ENCODE measurements at regions not wholly inside any gene's neighbourhood (a gene's known extent, or its start where the extent isn't known, plus 50 kb on each side); places are given as distances from the start of the nearest gene placed in this dataset.
"Not testable (repeated sequence)": the region's sequence is repeated elsewhere in the genome, so short reads cannot be mapped to it uniquely, and the experiment has no call there.

DNA sequence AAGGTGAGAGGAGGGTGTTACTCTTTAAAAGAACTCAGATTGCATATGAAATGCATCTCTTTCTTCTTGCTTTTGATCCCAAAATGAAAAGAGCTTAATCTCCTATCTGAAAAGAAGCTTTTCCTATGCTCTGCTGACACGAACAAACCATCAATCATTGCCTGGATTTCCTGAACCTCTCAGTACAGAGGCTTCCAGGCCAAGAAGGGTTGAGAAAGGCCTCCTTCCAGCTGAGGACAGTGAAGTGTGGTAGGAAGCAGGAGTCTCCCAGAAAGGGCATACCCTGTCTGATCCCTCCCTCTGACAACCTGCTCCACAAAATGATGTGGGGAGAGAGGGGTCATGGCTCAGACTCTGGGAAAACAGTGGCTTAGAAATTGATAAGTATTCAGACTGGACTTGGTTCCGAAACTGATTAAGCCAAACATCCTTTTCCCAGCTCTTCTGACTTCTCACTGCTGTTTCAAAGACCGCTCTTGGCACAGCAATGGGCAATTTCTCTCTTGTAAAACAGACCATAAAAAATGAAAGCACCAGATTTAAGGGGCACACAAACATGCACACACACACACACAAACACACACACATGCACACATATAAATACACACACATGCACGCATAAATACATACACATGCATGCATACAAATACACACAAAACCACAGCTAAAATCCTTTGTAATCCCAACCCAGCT lies 310.3 kb downstream of the SIPA1L2 start:
- H3K36me3 Mint-ChIP-seq = no peaks in the 10 kb centered on the region
- no peak overlapping the region for H3K27ac Mint-ChIP-seq
- no peak for DNase-seq
- no peaks in the 10 kb centered on the region for H3K4me1 Mint-ChIP-seq
- H3K9me3 Mint-ChIP-seq = no peaks in the 10 kb centered on the region
- H3K4me3 Mint-ChIP-seq = no peak overlapping the region
- peaks cover 3% of the 10 kb centered on the region for H3K27me3 Mint-ChIP-seq

DNA sequence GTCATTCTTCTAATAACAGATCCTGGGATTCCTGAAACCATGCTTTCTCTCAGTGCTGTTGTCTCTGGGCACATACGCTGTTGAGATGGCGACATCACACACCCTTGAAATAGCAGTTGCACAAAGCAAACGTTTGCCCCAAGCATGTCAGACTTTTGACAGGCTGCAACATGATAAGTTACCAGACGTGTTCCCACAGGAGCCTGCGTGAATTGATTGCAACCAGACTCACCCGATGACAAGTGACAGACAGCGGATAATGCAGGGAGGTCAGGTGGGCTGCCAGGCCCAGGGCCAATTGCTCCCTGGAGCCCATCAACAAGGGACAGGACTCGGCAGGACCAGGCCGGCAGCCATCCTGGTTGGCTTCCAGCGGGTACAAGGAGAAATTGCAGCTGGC lies 310.9 kb downstream of the SIPA1L2 start:
- Mint-ChIP-seq H3K9me3 (peaks cover under 1% of the 10 kb centered on the region), H3K27me3 (peaks cover 3% of the 10 kb centered on the region), H3K36me3 (no peaks in the 10 kb centered on the region), H3K4me3 (no peak overlapping the region), H3K4me1 (no peaks in the 10 kb centered on the region), H3K27ac (no peak overlapping the region)
- no peak for DNase-seq

DNA sequence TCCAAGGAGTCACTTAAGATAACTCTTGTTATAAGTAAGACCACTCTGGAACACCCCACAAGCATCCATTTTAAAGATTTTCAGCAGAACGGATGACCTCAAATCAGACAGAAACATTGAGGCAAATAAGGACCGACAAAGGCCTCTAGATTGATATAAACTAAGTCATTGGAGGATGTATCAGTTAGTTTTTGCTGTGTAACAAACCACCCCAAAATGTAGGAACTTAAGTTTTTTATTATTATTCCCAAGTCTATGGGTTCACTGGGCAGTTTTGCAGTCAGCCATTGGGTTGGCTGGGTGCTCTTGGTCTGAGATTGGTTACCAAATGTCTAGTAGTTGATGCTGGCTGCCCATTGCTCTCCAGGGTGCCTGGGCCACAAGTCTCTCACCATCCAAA lies 311.8 kb downstream of the SIPA1L2 start:
- Mint-ChIP-seq H3K4me3 (no peak overlapping the region), H3K4me1 (no peaks in the 10 kb centered on the region), H3K36me3 (no peaks in the 10 kb centered on the region), H3K9me3 (peaks cover 7% of the 10 kb centered on the region), H3K27ac (no peak overlapping the region), H3K27me3 (peaks cover under 1% of the 10 kb centered on the region)
- no peak for DNase-seq

DNA sequence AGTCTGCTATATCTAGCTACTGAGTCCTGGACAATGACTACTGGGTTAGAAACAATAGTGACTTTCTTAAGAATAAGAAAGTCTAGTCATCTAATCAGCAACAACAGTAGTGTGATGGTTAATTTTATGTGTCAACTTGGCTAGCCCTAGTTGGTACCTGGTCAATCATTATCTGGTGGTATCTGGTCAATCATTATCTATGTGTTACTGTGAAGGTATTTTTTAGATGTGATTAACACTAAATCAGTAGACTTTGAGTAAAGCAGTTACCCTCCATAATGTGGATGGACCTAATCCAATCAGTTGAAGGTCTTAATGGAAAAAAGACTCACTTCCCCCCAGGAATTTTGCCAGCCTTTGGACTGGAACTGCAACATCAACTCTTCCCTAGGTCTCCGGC lies 312.6 kb downstream of the SIPA1L2 start:
- no peak for DNase-seq
- no peaks in the 10 kb centered on the region for H3K27me3 Mint-ChIP-seq
- no peak overlapping the region for H3K27ac Mint-ChIP-seq
- peaks cover 9% of the 10 kb centered on the region for H3K9me3 Mint-ChIP-seq
- no peaks in the 10 kb centered on the region for H3K36me3 Mint-ChIP-seq
- no peaks in the 10 kb centered on the region for H3K4me1 Mint-ChIP-seq
- no peak overlapping the region for H3K4me3 Mint-ChIP-seq

GRCh38 chr1:232316864-232317263 lies 313.1 kb downstream of the SIPA1L2 start:
- Mint-ChIP-seq H3K4me1 (no peaks in the 10 kb centered on the region), H3K27me3 (no peaks in the 10 kb centered on the region), H3K36me3 (no peaks in the 10 kb centered on the region), H3K4me3 (no peak overlapping the region), H3K9me3 (peaks cover 9% of the 10 kb centered on the region), H3K27ac (no peak overlapping the region)
- DNase-seq = no peak

DNA sequence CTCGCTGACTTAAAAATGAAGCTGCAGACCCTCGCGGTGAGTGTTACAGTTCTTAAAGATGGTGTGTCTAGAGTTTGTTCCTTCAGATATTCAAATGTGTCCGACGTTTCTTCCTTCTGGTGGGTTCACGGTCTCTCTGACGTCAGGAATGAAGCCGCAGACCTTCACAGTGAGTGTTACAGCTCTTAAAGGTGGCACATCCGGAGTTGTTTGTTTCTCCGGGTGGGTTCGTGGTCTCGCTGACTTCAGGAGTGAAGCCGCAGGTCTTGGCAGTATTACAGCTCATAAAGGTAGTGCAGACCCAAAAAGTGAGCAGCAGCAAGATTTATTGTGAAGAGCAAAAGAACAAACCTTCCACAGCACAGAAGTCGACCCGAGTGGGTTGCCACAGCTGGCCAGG lies 316.1 kb downstream of the SIPA1L2 start:
- DNase-seq, H3K4me3 Mint-ChIP-seq, H3K27me3 Mint-ChIP-seq, H3K27ac Mint-ChIP-seq, H3K9me3 Mint-ChIP-seq, H3K36me3 Mint-ChIP-seq, H3K4me1 Mint-ChIP-seq: not testable (repeated sequence)

- Mint-ChIP-seq H3K36me3 (no peaks in the 10 kb centered on the region), H3K4me1 (no peaks in the 10 kb centered on the region), H3K9me3 (peaks cover 9% of the 10 kb centered on the region), H3K27ac (no peak overlapping the region), H3K27me3 (peaks cover 27% of the 10 kb centered on the region), H3K4me3 (no peak overlapping the region)
- no peak for DNase-seq
Measured at GRCh38 chr1:232310541-232310940, 319.4 kb downstream of the SIPA1L2 start.

DNA sequence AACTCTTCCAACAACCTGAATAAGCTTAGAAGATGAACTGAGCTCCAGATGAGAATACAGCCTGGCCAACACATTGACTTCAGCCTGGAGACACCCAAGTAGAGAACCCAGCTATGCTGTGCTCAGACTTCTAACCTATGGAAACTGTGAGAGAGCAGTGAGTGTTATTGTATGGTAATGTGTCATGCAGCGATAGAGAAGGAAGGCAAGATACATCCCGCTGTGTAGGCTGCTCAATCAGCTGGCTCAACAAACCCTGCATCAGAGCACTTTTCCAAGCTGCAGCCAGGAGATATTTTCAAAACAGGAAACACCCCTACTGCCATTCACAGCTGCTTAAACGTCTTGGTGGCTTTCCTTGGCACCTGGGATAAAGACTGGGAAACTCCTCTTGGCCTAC lies 321.3 kb downstream of the SIPA1L2 start:
- H3K27ac Mint-ChIP-seq = no peak overlapping the region
- H3K36me3 Mint-ChIP-seq = no peaks in the 10 kb centered on the region
- DNase-seq = no peak
- H3K4me1 Mint-ChIP-seq = no peaks in the 10 kb centered on the region
- H3K9me3 Mint-ChIP-seq = peaks cover 4% of the 10 kb centered on the region
- H3K27me3 Mint-ChIP-seq = peaks cover 42% of the 10 kb centered on the region
- H3K4me3 Mint-ChIP-seq = no peak overlapping the region

DNA sequence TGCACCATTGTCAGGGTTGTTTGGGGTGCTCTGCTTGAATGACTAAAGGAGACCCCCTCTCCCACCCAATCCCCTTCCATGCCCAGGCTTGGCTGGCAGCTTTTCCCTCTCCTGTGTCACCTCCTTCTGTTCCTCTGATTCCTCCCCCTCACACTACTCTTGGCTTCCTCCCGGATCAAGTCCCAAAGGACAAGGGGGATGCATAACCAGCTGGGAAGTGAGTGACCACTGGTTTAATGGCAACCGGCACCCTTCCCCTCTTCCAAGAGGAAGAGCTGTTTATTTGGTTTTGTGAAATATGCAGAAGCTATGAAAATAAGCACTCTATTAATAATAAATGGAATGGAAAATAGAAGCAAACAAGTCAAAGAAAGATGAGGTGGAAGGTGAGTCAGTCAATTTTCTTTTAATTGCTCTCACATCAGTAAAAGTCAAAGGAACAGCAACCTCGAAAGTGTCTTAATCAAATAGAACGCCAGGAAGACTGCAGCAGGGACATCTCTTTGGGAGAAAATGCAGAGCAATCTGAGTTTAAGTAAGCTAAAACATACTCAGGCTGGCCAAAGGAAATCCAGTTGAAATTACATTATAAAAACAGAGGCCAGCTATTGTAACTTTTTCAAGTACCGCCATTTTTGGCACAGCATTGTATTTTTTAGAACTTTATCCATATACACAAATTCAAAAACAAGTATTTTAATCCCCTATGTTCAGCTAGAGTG lies 322.5 kb downstream of the SIPA1L2 start:
- peaks cover 42% of the 10 kb centered on the region for H3K27me3 Mint-ChIP-seq
- no peak overlapping the region for H3K4me3 Mint-ChIP-seq
- no peak overlapping the region for H3K27ac Mint-ChIP-seq
- no peaks in the 10 kb centered on the region for H3K36me3 Mint-ChIP-seq
- no peaks in the 10 kb centered on the region for H3K9me3 Mint-ChIP-seq
- no peaks in the 10 kb centered on the region for H3K4me1 Mint-ChIP-seq
- no peak for DNase-seq

GRCh38 chr1:232306269-232306961 lies 323.5 kb downstream of the SIPA1L2 start:
- Mint-ChIP-seq H3K9me3 (no peaks in the 10 kb centered on the region), H3K36me3 (no peaks in the 10 kb centered on the region), H3K4me1 (no peaks in the 10 kb centered on the region), H3K27ac (no peak overlapping the region), H3K4me3 (no peak overlapping the region), H3K27me3 (peaks cover 42% of the 10 kb centered on the region)
- DNase-seq = no peak

DNA sequence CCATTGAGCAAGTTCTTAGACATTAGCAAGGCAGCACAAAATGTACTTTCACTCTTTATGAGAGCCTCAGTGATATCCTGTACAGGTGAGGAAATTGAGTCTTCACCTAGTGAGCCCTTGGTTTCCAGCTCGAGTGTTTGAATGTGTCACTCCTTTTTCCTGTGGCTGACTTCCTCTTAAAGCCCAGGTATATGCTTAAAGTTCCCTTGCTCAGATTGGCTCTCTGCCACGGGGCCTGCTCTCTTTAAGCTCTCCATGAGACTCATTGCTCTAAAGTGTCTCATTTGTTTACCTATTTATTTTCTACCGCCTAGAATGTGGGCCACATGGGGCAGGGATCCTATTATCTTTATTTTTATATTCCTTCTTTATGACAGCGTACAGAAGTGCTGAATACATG lies 324.9 kb downstream of the SIPA1L2 start:
- no peak for DNase-seq
- Mint-ChIP-seq H3K9me3 (no peaks in the 10 kb centered on the region), H3K4me1 (no peaks in the 10 kb centered on the region), H3K36me3 (no peaks in the 10 kb centered on the region), H3K27ac (no peak overlapping the region), H3K27me3 (peaks cover 44% of the 10 kb centered on the region), H3K4me3 (no peak overlapping the region)

GRCh38 chr1:232303222-232303620 lies 326.7 kb downstream of the SIPA1L2 start:
- no peaks in the 10 kb centered on the region for H3K4me1 Mint-ChIP-seq

GRCh38 chr1:232302376-232303221 lies 327.3 kb downstream of the SIPA1L2 start:
- Mint-ChIP-seq H3K36me3 (no peaks in the 10 kb centered on the region), H3K9me3 (no peaks in the 10 kb centered on the region), H3K27ac (no peak overlapping the region), H3K27me3 (peaks cover 43% of the 10 kb centered on the region), H3K4me1 (no peaks in the 10 kb centered on the region), H3K4me3 (no peak overlapping the region)
- DNase-seq = no peak

More at GRCh38 chr1:232303222-232303620, 326.7 kb downstream of the SIPA1L2 start:
- no peak for DNase-seq
- Mint-ChIP-seq H3K27ac (no peak overlapping the region), H3K9me3 (no peaks in the 10 kb centered on the region), H3K27me3 (peaks cover 46% of the 10 kb centered on the region), H3K36me3 (no peaks in the 10 kb centered on the region), H3K4me3 (no peak overlapping the region)

- no peaks in the 10 kb centered on the region for H3K4me1 Mint-ChIP-seq
- H3K9me3 Mint-ChIP-seq = no peaks in the 10 kb centered on the region
- no peak for DNase-seq
- H3K36me3 Mint-ChIP-seq = no peaks in the 10 kb centered on the region
- peaks cover 39% of the 10 kb centered on the region for H3K27me3 Mint-ChIP-seq
- H3K27ac Mint-ChIP-seq = no peak overlapping the region
- H3K4me3 Mint-ChIP-seq = no peak overlapping the region
Measured at GRCh38 chr1:232301246-232301645, 328.7 kb downstream of the SIPA1L2 start.

GRCh38 chr1:232300466-232300865 lies 329.5 kb downstream of the SIPA1L2 start:
- Mint-ChIP-seq H3K4me3 (no peak overlapping the region), H3K27me3 (peaks cover 38% of the 10 kb centered on the region), H3K9me3 (no peaks in the 10 kb centered on the region), H3K4me1 (no peaks in the 10 kb centered on the region), H3K27ac (no peak overlapping the region), H3K36me3 (no peaks in the 10 kb centered on the region)
- no peak for DNase-seq

Measured in activated naive CD8-positive, alpha-beta T cell treated with anti-CD3 and anti-CD28 coated beads for 36 hours (primary cell).